ENCODE measurements at regions not wholly inside any gene's neighbourhood (a gene's known extent, or its start where the extent isn't known, plus 50 kb on each side); places are given as distances from the start of the nearest gene placed in this dataset.

DNA sequence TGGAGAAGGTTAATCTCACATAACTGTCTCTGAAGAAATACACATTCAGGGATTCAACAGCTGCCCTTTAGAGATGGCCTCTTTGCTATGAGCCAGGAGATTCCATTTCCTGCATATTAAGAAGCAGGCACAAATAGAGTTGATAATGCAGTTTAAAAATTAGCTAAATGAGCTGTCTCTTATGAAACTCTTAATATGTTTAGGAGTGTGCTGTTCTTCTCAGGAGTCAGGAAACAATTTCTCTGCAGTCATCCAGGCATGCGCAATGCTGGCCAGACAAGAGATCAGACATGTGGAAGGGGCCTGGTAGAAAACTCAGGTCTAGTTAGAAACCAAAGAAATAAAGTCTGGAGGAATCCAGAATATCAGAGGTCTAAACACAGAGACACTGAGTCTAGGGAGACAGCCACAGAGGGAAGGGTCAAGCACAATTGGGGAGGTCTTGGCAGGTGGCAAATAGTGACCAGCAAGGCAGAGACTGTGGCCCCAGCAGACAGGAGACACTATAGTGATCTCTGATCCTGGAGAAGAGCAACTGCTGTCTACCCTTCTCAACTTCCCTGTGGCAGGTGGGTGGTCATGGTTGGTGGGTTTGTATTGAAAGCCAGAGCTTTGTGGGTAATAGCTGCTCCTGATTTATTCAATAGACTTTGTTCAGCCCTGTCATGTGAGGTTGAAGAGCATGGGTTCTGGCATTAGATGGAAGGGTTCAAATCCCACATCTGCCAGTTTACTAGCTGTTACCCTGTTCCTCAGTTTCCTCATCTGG, 185.8 kb upstream of the RMST start:
- DNase-seq: no peak

- DNase-seq: no peak
These were observed 179.3 kb upstream of the RMST start for GRCh38 chr12:97283297-97283696.

DNA sequence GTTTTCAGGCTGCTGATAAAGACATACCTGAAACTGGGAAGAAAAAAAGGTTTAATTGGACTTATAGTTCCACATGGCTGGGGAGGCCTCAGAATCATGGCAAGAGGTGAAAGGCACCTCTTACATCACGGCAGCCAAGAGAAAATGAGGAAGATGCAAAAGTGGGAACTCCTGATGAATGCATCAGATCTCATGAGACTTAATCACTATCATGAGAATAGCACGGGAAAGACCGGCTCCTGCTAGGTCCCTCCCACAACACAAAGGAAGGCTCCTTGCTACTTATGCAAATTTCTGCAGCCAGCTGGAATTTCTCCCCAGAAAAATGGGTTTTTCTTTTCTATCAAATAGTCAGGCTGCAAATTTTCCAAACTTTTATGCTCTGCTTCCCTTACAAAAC, 174.1 kb upstream of the RMST start:
- no peak for DNase-seq

- DNase-seq: no peak
These were observed 170.0 kb upstream of the RMST start for GRCh38 chr12:97292588-97292987.

- no peak for DNase-seq
These were observed 169.1 kb upstream of the RMST start for GRCh38 chr12:97293541-97293940.

DNA sequence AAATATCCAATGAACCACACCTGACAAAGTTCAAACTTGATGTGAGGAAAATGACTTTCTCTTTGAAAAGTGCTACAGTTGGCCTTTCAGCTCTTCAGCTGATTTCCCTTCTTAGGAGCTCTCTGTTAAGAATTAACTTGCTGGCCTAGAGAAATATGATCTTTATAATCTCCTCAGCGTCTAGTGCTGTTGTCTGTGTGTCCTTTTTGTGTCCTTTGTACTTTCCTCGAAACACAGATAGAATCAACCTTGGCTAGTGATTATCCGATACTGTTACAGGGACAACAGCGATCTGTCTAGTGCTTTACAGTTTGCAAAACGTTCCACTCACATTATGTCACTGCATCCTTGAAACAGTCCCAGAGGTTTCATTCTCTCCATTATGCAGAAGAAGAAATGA, 162.8 kb upstream of the RMST start:
- no peak for DNase-seq

GRCh38 chr12:97300431-97300830, 162.2 kb upstream of the RMST start:
- no peak for DNase-seq

- no peak for DNase-seq
These were observed 161.7 kb upstream of the RMST start for GRCh38 chr12:97300891-97301290.

DNA sequence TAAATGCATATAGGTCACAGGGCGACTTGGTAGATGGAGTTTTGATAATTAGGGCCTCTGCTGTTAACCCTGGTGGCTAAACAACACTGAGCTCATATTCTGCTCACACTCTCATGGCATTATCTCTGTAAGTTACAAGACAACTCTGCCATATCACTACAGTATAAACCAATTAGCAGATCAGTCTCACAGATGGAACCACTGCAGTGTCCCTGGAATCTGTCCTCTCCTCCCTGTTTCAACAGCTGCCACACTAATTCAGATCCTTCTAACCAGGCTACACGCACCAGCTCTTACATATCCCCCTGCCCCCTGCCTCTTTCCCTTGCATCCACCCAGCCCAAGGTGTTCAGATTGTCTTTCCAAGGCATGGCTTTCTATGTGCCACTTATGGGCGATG, 161.0 kb upstream of the RMST start:
- no peak for DNase-seq

- no peak for DNase-seq
These were observed 157.0 kb upstream of the RMST start for GRCh38 chr12:97305651-97306050.

DNA sequence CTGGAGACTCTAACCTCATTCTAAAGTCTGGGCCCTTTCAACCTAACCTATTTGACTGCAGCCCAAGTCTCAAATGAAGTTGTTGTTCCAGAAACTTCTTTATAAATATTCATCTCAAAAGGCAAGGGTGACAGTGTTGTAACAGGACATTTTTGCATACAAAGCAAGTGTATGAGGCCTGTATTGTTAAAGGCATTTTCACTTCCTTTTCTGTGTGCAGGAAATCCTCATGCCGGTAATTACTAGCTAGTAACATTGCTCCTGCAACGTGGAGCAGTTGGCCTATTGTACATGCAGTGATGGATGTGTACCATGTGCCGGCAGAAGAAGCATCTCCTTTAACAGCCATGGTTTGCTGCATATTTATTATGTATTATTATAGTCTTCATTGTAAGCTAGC, 156.5 kb upstream of the RMST start:
- no peak for DNase-seq

DNA sequence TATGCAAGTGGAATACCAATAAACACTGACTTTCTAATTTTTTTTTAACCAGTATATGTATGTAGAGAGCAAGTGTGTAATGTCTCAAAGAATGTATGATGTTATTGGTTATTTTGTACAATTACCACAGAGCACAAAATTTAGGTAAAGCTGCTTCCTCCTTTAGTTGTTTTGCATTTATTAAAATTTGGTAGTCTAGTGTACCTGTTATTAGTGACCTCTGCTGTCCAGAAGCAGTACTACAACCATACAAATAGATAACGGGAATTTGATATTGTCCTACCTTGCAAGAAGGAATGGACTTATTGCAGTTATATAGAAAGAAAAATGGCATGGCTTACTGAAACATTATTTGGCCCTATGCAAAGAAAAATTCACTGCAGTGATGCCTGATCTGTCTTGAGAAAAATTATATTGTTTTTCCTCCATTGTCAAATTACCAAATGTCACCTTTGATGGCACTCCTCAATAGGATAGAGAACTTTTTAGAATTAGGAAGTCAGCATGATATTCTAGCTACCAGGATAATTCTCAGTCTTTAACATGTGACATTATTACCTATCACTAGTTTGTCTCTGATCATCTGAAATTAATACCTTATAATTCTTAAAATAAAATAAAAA, 153.9 kb upstream of the RMST start:
- peak; percentile 49 for DNase-seq

- no peak for DNase-seq
These were observed 152.7 kb upstream of the RMST start for GRCh38 chr12:97309921-97310320.

- DNase-seq: no peak
These were observed 150.0 kb upstream of the RMST start for GRCh38 chr12:97312570-97313135.

- DNase-seq: no peak
These were observed 149.0 kb upstream of the RMST start for GRCh38 chr12:97313471-97314190.

GRCh38 chr12:97316321-97316720, 146.3 kb upstream of the RMST start:
- DNase-seq: no peak

DNA sequence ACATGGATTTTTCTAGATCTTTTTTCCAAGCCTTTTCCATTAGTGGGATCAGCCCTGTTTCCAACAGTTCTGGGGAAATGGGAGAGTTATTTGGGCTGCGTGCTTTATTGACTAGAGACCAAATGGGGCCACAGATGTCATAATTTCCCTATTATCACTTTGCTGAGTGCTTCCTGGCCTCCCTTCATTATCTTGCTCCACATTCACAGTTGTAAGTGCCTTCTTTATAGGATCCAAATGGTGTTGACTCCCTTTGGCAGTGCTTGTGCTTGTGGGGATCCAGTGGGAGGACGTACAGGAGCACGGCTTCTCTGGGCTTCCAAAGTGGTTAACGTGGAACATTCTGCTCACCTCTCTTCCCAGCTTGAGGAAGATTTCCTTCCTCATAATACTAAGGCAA, 141.0 kb upstream of the RMST start:
- DNase-seq: no peak

DNA sequence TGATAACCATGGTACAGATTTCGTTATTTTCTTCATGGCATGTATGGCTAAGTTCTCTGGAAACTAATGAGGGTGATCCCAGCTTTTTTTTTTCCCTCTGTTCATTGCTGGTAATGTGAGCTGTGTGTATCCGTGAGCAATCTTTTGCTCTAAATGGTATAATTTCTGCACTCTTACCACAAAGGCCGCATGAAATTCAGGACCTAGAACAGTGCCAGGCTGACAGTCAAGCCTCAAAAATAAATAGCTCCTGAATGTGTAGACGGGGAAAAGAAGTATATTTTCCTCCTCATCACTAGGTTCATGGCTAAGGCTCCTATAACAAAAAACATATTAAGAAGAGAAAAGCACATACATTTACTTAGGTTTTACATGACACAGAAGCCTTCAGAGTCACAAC, 140.2 kb upstream of the RMST start:
- no peak for DNase-seq

GRCh38 chr12:97323154-97323553, 139.4 kb upstream of the RMST start:
- no peak for DNase-seq

DNA sequence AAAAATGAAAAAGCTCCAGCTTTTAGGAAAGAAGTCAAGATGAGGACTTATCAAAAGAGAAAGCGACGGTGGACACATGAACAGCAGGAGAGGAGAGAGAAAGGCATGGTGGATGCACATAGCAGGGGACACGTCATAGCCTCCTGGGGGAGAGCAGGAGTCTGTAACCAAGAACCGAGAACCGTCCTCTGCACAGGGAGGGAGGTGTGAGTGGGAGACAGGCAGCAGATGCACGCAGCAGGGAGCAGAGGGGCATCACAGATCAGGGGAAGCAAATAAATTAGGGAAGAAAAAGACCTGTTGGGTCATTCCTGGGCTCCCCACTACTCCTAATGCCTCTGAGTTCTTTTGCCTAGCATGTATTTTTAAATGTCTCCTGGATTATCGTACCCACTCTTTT, 138.1 kb upstream of the RMST start:
- DNase-seq: no peak

DNA sequence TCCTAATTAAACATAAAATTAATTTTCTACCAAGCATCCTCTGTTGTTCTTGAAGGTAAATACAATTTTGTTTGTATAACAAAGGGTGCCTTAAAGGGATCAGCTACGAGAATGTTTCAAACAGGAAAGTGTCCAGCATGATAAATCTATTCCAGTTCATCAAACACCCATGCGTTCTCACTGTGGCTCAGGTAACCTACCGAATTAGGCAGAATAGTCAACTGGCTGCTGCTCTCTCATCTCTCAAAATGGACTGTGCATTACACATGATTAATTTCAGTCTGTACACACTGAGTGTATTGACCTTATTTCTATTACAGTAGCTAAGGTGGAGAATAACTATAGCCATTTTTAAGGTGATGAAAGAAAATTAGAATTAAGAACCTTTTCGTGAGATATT, 127.5 kb upstream of the RMST start:
- DNase-seq: no peak

GRCh38 chr12:97336900-97337751, 125.5 kb upstream of the RMST start:
- DNase-seq: no peak

DNA sequence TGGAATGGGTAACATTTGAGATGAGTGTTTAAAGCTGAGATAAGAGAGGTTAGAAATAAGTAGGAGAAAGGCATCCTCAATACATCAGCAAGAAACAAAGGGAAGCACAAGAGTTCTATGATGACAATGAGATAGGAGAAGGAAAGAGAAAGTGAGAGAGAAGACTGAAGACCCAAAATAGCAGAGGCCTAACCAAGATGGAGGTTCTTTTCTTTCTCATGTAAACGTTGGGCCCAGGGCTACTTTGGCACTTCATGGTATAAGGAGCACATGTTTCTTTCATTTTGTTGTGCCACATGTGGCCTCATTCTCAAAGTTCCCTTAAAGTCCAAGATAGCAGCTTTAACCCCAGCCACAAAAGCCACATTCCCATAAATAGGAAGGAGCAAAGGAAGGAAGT, 120.5 kb upstream of the RMST start:
- no peak for DNase-seq

All from NCI-H748 treated with DMSO at 0.1 percent for 48 hours (cell line).